Myocyte (in vitro differentiated cells): ENCODE measurements at regions not wholly inside any gene's neighbourhood (a gene's known extent, or its start where the extent isn't known, plus 50 kb on each side); places are given as distances from the start of the nearest gene placed in this dataset.

Experiments used
- DNase-seq: peaks from one replicate; pipeline ENCODE4 v3.0.0-alpha.2; 2012; ENCODE audit warnings: low read depth

- DNase-seq = no peak
Observed at GRCh38 chr2:156098506-156098905, 234.0 kb downstream of the NR4A2 start.

DNA sequence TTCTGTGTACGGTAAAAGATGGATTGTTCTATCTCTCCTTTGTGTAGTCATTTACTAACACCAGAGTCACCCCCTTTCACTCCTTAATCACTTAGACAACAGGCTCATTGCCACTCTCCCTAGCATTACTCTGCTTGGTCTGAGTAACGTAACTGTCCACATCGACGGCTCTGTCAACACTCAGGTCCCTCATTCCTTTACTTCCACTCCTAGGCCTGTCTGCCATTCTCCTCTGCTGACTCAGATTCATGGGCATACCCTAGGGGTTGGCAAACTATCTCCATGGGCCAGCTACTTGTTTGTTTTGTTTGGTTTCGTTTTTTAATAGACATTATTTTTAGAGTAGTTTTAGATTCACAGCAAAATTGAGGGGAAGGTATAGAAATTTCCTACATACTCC, 243.9 kb downstream of the NR4A2 start:
- DNase-seq = no peak

DNA sequence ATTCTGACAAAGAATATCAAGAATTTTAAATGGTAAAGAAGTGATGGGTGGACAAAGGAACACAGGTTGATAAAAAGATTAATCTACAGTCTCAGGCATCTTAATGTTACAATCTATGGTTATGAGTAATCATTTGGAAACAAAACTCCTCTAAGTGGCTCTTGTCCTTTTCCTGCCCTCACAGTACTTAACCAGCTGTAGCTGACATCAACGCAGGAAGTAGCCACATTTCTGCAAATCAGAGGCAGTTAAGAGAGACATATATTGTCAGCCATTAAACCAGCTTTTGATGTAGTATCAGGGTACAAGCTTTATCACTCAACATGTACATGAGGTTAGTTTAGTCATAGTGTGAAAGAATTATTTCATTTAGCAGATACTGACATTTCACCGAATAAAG, 244.6 kb downstream of the NR4A2 start:
- DNase-seq = no peak

DNA sequence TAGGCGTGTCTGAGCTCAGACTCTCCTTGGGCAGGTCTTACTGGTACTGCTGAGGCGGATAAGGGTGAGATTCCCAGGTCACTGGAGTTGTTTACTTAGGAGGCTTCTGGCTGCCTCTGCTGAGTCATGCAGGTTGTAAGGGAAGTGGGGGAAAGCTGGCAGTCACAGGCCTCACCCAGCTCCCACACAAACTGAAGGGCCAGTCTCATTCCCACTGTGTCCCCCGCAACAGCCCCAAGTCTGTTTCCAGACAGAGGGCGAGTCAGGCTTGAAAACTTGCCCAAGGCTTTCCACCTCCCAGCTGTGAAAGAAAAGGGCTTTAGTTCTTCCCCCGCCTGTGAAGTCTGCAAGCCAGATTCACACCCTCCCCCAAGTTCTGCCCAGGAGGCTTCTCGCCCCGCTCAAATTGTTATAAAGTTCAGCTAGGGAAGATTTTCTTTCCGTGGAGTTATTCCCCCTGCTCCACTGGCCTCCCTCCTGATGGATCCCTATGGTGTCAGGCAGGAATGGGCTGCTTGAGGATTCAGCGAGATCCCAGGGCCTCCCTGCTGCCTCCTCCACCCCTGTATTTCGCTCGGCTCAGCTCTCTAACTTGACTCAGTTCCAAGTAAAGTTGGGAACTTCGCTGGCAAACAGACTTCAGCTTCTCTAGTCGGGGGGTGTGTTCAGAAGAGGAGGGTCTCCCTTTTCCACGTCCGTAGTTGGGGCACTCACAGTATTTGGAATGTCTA, 248.6 kb downstream of the NR4A2 start:
- DNase-seq = no peak

- no peak for DNase-seq
Observed at GRCh38 chr2:156079845-156080244, 252.7 kb downstream of the NR4A2 start.

- DNase-seq = peak; percentile 76
Observed at GRCh38 chr2:156077041-156077742, 255.3 kb downstream of the NR4A2 start.

DNA sequence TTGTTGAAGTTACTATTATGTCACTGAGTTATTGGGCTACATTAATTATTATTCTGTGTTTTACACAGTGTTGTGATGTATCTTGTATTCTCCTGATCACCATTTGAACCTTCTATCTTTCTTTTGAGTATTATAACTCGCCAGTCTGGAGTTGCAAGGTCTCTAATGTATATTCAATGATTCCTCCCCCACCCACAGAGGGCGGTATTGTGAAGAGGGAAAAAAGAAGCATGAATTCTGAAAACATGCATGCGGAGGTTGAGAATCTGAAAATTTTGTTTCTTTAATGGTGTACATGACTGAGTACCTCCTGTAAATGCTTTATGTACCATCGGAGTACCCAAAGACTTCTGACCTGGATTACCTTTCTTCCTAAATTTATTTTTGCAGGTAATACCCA, 266.6 kb downstream of the NR4A2 start:
- DNase-seq = no peak

- DNase-seq = no peak
Observed at GRCh38 chr2:156064540-156064939, 268.0 kb downstream of the NR4A2 start.

DNA sequence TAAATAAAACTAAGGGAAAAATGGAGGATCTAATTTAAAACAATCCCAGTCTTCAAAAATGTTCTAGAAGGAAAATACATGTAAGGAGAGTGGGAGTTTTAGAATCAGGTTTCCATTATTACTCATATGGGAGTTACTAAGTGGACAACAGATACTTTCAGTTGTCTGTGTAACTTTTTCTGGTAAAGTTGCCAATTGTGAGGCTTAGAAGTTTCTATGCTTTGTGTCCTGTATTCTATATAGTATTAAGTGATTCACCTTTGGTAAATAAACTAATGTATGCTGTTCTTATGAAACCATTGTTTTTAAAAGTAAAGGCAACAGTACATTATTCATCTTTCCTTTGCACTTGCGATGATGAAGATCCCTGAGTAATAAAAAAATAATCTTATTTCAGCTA, 274.9 kb downstream of the NR4A2 start:
- no peak for DNase-seq

GRCh38 chr2:156054983-156055382, 277.5 kb downstream of the NR4A2 start:
- no peak for DNase-seq

- DNase-seq = no peak
Observed at GRCh38 chr2:156046900-156047299, 285.6 kb downstream of the NR4A2 start.

- DNase-seq = no peak
Observed at GRCh38 chr2:156042895-156043294, 289.6 kb downstream of the NR4A2 start.

- no peak for DNase-seq
Observed at GRCh38 chr2:156038021-156038420, 294.5 kb downstream of the NR4A2 start.

- peak; percentile 1 for DNase-seq
Observed at GRCh38 chr2:156037482-156037881, 295.0 kb downstream of the NR4A2 start.

DNA sequence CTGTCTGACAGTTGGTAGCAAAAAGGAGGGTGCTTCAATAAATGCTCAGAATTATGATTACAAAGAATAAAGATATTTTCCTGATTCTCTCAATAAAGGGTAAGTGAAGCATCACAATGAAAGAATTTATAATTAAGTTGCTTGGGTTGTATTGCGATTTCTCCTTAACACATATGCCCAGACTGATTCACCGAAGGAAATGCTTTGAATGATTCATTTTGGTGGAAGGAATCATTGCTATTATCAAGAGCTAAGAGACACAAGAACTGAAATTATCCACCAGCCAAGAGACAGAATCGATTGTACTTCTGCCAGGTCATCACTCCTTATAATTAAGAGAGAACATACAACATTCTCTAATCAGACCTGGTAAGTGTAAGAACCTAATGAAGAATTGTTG, 301.4 kb downstream of the NR4A2 start:
- DNase-seq = no peak

GRCh38 chr2:156023229-156023869, 309.2 kb downstream of the NR4A2 start:
- DNase-seq = no peak

- DNase-seq = no peak
Observed at GRCh38 chr2:156021146-156022040, 311.1 kb downstream of the NR4A2 start.

- no peak for DNase-seq
Observed at GRCh38 chr2:156019341-156019740, 313.2 kb downstream of the NR4A2 start.

DNA sequence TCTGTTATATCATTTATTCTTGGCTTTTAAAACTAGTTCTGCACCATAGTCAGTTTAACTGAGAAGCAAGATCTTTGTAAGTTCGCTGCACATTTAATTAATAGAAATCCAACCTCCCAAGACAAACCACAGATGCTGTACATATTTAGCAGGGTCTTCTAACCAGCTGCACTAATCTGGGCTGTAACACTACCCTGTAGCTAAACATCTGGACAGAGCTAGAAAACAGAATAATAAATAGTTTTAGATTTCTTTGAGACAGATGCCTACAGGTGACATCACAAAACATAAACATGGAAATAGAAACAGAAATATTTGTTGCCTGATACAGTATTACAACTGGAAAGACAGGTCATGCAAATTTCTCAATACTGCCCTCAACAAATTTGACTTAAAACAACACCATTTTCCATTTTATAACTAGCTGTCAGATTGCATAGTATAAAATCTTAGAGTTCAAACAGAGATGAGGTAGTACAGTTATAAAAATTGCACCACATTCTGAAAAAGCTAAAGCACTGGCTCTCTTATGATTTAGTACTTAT, 315.1 kb downstream of the NR4A2 start:
- no peak for DNase-seq

DNA sequence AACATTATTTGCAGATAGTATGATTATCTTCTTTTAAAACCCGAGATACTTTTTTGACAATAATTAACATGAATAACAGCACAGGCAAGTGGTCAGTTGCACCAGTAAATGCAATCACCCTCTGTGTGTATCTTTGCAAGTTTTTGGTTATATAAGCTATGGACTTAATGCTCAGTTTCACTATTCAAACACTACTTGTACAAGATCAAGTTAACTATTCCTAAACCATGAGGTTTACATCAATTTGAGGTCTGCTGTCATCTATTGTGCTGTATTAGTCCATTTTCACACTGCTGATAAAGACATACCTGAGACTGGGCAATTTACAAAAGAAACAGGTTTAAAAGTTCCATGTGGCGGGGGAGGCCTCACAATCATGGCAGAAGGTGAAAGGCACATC, 323.2 kb downstream of the NR4A2 start:
- no peak for DNase-seq
